ENCODE measurements at regions not wholly inside any gene's neighbourhood (a gene's known extent, or its start where the extent isn't known, plus 50 kb on each side); places are given as distances from the start of the nearest gene placed in this dataset.

GRCh38 chr3:5813521-5813920, 626.0 kb downstream of the EDEM1 start (continued):
- TF ChIP-seq ZNF584 (CRISPR knock-in tag; IDR thresholded peaks at IDR 0.05; ENCODE audit: low read depth) (no peak), COPS2 (conservative IDR thresholded peaks at IDR 0.05) (no peak), TEAD4 (IDR thresholded peaks at IDR 0.05; ENCODE audit: low read length) (no peak), TEAD4 (CRISPR knock-in tag; IDR thresholded peaks at IDR 0.05; ENCODE audit: borderline replicate concordance) (no peak), ZNF398 (CRISPR knock-in tag; IDR thresholded peaks at IDR 0.05) (no peak), EWSR1 (IDR thresholded peaks at IDR 0.05; ENCODE audit: borderline replicate concordance, low read depth, partially characterized antibody) (no peak), ZMIZ1 (IDR thresholded peaks at IDR 0.05; ENCODE audit: low read depth in 2 of 2, low read length in 2 of 2) (no peak), HNRNPLL (IDR thresholded peaks at IDR 0.05; ENCODE audit: low read depth, low read length, poor library complexity, severe bottlenecking) (no peak), ZFP30 (CRISPR knock-in tag; IDR thresholded peaks at IDR 0.05; ENCODE audit: borderline replicate concordance) (no peak), ZBTB8A (IDR thresholded peaks at IDR 0.05; ENCODE audit: partially characterized antibody) (no peak), DMBX1 (CRISPR knock-in tag; IDR thresholded peaks at IDR 0.05; ENCODE audit: borderline replicate concordance) (no peak), CREB5 (CRISPR knock-in tag; IDR thresholded peaks at IDR 0.05) (no peak), DNMT1 (IDR thresholded peaks at IDR 0.05) (no peak), HOMEZ (CRISPR knock-in tag; IDR thresholded peaks at IDR 0.05) (no peak)
